GM23338 (cell line): ENCODE measurements at regions not wholly inside any gene's neighbourhood (a gene's known extent, or its start where the extent isn't known, plus 50 kb on each side); places are given as distances from the start of the nearest gene placed in this dataset.

ENCODE experiments used
- ATAC-seq: fragments of 200-7000 bp; cut with Tn5 transposase; 3 replicates; pipeline ENCODE4 v1.9.1; 2020
- DNase-seq: peaks from one replicate; pipeline ENCODE4 v3.0.0-alpha.2; 2015; ENCODE audit warnings: low spot score
- H2AFZ ChIP-seq: fragments of 200-600 bp; sonication (generic); 2 replicates; pipeline ENCODE4 v1.8.0; 2016; ENCODE audit warnings: antibody characterized with exemption, mild to moderate bottlenecking, moderate library complexity
- H3F3A ChIP-seq: fragments of 200-600 bp; sonication (generic); replicated peaks from 2 replicates; pipeline ENCODE4 v1.8.0; 2017; ENCODE audit warnings: antibody characterized with exemption, mixed run types, low read depth
- H3K27ac ChIP-seq: fragments of 200-600 bp; sonication (generic); 2 replicates; pipeline ENCODE4 v1.6.1; 2016; ENCODE audit warnings: low read depth
- H3K27me3 ChIP-seq: fragments of 200-600 bp; sonication (generic); 2 replicates; pipeline ENCODE4 v1.8.0; 2016; ENCODE audit warnings: mild to moderate bottlenecking, mixed run types, moderate library complexity; ENCODE audit not compliant: insufficient read depth
- H3K36me3 ChIP-seq: fragments of 200-600 bp; sonication (generic); 2 replicates; pipeline ENCODE4 v1.8.0; 2016; ENCODE audit warnings: mild to moderate bottlenecking; ENCODE audit not compliant: insufficient read depth
- H3K4me1 ChIP-seq: fragments of 200-600 bp; sonication (generic); 2 replicates; pipeline ENCODE4 v1.8.0; 2016; ENCODE audit warnings: mild to moderate bottlenecking, moderate library complexity; ENCODE audit not compliant: insufficient read depth
- H3K4me2 ChIP-seq: fragments of 200-600 bp; sonication (generic); 2 replicates; pipeline ENCODE4 v1.7.1; 2017; ENCODE audit warnings: mixed run types
- H3K4me3 ChIP-seq: fragments of 200-600 bp; sonication (generic); 2 replicates; pipeline ENCODE4 v1.6.1; 2016; ENCODE audit warnings: mixed run types
- H3K79me2 ChIP-seq: fragments of 200-600 bp; sonication (generic); replicated peaks from 2 replicates; pipeline ENCODE4 v1.8.0; 2017; ENCODE audit warnings: mild to moderate bottlenecking; ENCODE audit not compliant: insufficient read depth
- H3K9me2 ChIP-seq: fragments of 200-600 bp; sonication (generic); 2 replicates; pipeline ENCODE4 v1.8.0; 2017; ENCODE audit not compliant: insufficient read depth
- H4K20me1 ChIP-seq: fragments of 200-600 bp; sonication (generic); replicated peaks from 2 replicates; pipeline ENCODE4 v1.8.0; 2017; ENCODE audit warnings: mild to moderate bottlenecking; ENCODE audit not compliant: insufficient read depth
- H3K27ac Mint-ChIP-seq: 2 replicates; pipeline ENCODE4 v1.8.0; 2020; ENCODE audit warnings: inconsistent platforms, mild to moderate bottlenecking, moderate library complexity, mixed read lengths
- H3K27me3 Mint-ChIP-seq: 3 replicates; pipeline ENCODE4 v1.8.0; 2022; ENCODE audit warnings: low read depth, mild to moderate bottlenecking, moderate library complexity, mixed read lengths, inconsistent platforms; ENCODE audit not compliant: insufficient read depth, poor library complexity
- H3K36me3 Mint-ChIP-seq: 3 replicates; pipeline ENCODE4 v1.8.0; 2021; ENCODE audit warnings: low read depth, mild to moderate bottlenecking, inconsistent platforms, moderate library complexity, mixed read lengths
- H3K4me1 Mint-ChIP-seq: 3 replicates; pipeline ENCODE4 v1.8.0; 2020; ENCODE audit warnings: mild to moderate bottlenecking, inconsistent platforms, mixed read lengths
- H3K4me3 Mint-ChIP-seq: 3 replicates; pipeline ENCODE4 v1.8.0; 2021; ENCODE audit warnings: moderate library complexity, mild to moderate bottlenecking, inconsistent platforms, mixed read lengths
- H3K9me3 Mint-ChIP-seq: 3 replicates; pipeline ENCODE4 v1.8.0; 2020; ENCODE audit warnings: moderate library complexity, mild to moderate bottlenecking, inconsistent platforms, mixed read lengths
- CREB1 ChIP-seq: fragments of 250-450 bp; sonication (Bioruptor Pico); IDR thresholded peaks from 2 replicates; pipeline ENCODE4 v1.5.0; 2020; ENCODE audit warnings: low read depth, mild to moderate bottlenecking, moderate library complexity
- CTCF ChIP-seq, 2 experiments: fragments of 200-600 bp in 1 of 2; sonication (generic) in 1 of 2; conservative IDR thresholded peaks; 2 replicates each; pipeline versions ENCODE4 v1.5.1 to v1.6.1; 2016 to 2017; ENCODE audit warnings: antibody characterized with exemption in 2 of 2, low read depth in 2 of 2, mild to moderate bottlenecking in 2 of 2, moderate library complexity in 1 of 2
- EZH2 ChIP-seq: fragments of 200-600 bp; sonication (generic); IDR thresholded peaks from one replicate; pipeline ENCODE4 v1.8.0; 2017; ENCODE audit warnings: antibody characterized with exemption, mild to moderate bottlenecking, low read depth; ENCODE audit not compliant: unreplicated experiment
- EZH2phosphoT487 ChIP-seq: fragments of 200-600 bp; sonication (generic); IDR thresholded peaks from one replicate; pipeline ENCODE4 v1.8.1; 2018; ENCODE audit warnings: antibody characterized with exemption; ENCODE audit not compliant: unreplicated experiment
- JUNB ChIP-seq: IDR thresholded peaks from one replicate; pipeline ENCODE4 v1.6.1; 2016; ENCODE audit warnings: antibody characterized with exemption; ENCODE audit not compliant: unreplicated experiment
- NANOG ChIP-seq: IDR thresholded peaks from 2 replicates; pipeline ENCODE4 v1.6.1; 2016; ENCODE audit warnings: antibody characterized with exemption, borderline replicate concordance
- POLR2AphosphoS5 ChIP-seq: IDR thresholded peaks from 2 replicates; pipeline ENCODE4 v1.6.1; 2016; ENCODE audit warnings: antibody characterized with exemption, low read depth
- REST ChIP-seq: IDR thresholded peaks from one replicate; pipeline ENCODE4 v1.6.1; 2018; ENCODE audit warnings: antibody characterized with exemption; ENCODE audit not compliant: unreplicated experiment
- STAT1 ChIP-seq: IDR thresholded peaks from one replicate; pipeline ENCODE4 v1.6.1; 2016; ENCODE audit warnings: antibody characterized with exemption; ENCODE audit not compliant: unreplicated experiment
- ZNF114 ChIP-seq: fragments of 250-450 bp; sonication (Bioruptor Pico); IDR thresholded peaks from 2 replicates; pipeline ENCODE4 v1.5.0; 2020; ENCODE audit warnings: mild to moderate bottlenecking, moderate library complexity
- ZNF331 ChIP-seq: fragments of 250-450 bp; sonication (Bioruptor Pico); IDR thresholded peaks from 2 replicates; pipeline ENCODE4 v1.5.0; 2020; ENCODE audit warnings: low read depth, mild to moderate bottlenecking, moderate library complexity
- ZNF462 ChIP-seq: fragments of 250-450 bp; sonication (Bioruptor Pico); IDR thresholded peaks from 2 replicates; pipeline ENCODE4 v1.5.0; 2020; ENCODE audit warnings: mild to moderate bottlenecking, moderate library complexity
- TF ChIP-seq, protein P1 (sequence below): IDR thresholded peaks from 2 replicates; pipeline ENCODE4 v1.6.1; 2016; ENCODE audit warnings: antibody characterized with exemption

- TF ChIP-seq REST (no peak), STAT1 (no peak), EZH2phosphoT487 (no peak), ZNF114 (CRISPR knock-in tag) (no peak), JUNB (no peak), EZH2 (no peak), ZNF331 (CRISPR knock-in tag) (no peak), NANOG (no peak), CREB1 (no peak)
- TF ChIP-seq, protein P1, sequence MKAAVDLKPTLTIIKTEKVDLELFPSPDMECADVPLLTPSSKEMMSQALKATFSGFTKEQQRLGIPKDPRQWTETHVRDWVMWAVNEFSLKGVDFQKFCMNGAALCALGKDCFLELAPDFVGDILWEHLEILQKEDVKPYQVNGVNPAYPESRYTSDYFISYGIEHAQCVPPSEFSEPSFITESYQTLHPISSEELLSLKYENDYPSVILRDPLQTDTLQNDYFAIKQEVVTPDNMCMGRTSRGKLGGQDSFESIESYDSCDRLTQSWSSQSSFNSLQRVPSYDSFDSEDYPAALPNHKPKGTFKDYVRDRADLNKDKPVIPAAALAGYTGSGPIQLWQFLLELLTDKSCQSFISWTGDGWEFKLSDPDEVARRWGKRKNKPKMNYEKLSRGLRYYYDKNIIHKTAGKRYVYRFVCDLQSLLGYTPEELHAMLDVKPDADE: no peak
These were observed 1379.5 kb upstream of the PCDH9 start (continued) for GRCh38 chr13:68609661-68610060.

DNA sequence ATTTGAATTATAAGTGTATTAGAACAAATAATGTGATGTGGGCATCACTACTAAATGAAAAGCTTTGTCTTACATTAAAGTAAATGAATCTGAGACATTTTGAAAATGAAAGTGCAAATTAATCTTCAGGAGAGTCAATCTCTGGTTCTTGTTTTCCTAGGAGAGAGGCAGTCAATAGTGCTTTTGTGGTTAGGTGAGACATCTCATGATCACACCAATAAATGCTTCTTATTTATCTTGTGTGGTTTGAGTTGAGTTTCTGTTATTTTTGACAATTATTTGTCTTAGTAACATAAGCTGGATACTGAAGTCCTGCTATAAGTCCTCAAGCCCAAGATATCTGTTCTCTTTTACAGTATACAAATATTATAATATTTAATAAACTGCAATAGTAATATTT, 1378.0 kb upstream of the PCDH9 start:
- no peaks in the 10 kb centered on the region for H3K27me3 Mint-ChIP-seq
- no peaks in the 10 kb centered on the region for H3F3A ChIP-seq
- H3K27ac ChIP-seq: no peak overlapping the region
- H3K4me3 Mint-ChIP-seq: no peak overlapping the region
- no peak overlapping the region for H3K4me3 ChIP-seq
- no peaks in the 10 kb centered on the region for H3K4me1 Mint-ChIP-seq
- H3K9me3 Mint-ChIP-seq: peaks cover 5% of the 10 kb centered on the region; the same call in 2 of the 3 replicates
- no peak overlapping the region for H3K27ac Mint-ChIP-seq
- H3K36me3 ChIP-seq: no peaks in the 10 kb centered on the region
- DNase-seq: no peak
- H3K4me2 ChIP-seq: no peak overlapping the region
- no peaks in the 10 kb centered on the region for H3K4me1 ChIP-seq
- no peaks in the 10 kb centered on the region for H3K27me3 ChIP-seq
- H3K9me2 ChIP-seq: peaks cover 5% of the 10 kb centered on the region; the same call in 1 of the 2 replicates
- H3K79me2 ChIP-seq: no peaks in the 10 kb centered on the region
- H3K36me3 Mint-ChIP-seq: peaks cover 3% of the 10 kb centered on the region; the same call in 1 of the 3 replicates
- H4K20me1 ChIP-seq: no peaks in the 10 kb centered on the region
- H2AFZ ChIP-seq: no peak overlapping the region
- ATAC-seq: no peak
- TF ChIP-seq, protein P1: no peak
- TF ChIP-seq POLR2AphosphoS5: no peak
- no peak for TF ChIP-seq ZNF462 (CRISPR knock-in tag)
- TF ChIP-seq CTCF (conservative IDR thresholded peaks at IDR 0.05; ENCODE audit: low read depth in 2 of 2): no peak
- no peak for TF ChIP-seq CREB1
